Kidney epithelial cell (primary cell): ENCODE measurements at regions not wholly inside any gene's neighbourhood (a gene's known extent, or its start where the extent isn't known, plus 50 kb on each side); places are given as distances from the start of the nearest gene placed in this dataset.

Experiments
- DNase-seq: peaks from one replicate; pipeline ENCODE4 v3.0.0-alpha.2; 2010; ENCODE audit warnings: low read depth
- H3K27me3 ChIP-seq: 2 replicates; pipeline ENCODE4 v1.6.0; 2011; ENCODE audit warnings: low read length; ENCODE audit not compliant: control insufficient read depth, insufficient read depth
- H3K36me3 ChIP-seq: 2 replicates; pipeline ENCODE4 v1.5.1; 2011; ENCODE audit warnings: low read length; ENCODE audit not compliant: control insufficient read depth, insufficient read depth
- H3K4me3 ChIP-seq: 2 replicates; pipeline ENCODE4 v1.5.1; 2011; ENCODE audit warnings: low read depth, mild to moderate bottlenecking, control low read depth, low read length
- CTCF ChIP-seq: IDR thresholded peaks from 2 replicates; pipeline ENCODE4 v1.5.1; 2011; ENCODE audit warnings: mild to moderate bottlenecking, moderate library complexity, low read length, control low read depth, inconsistent platforms; ENCODE audit not compliant: insufficient read depth, poor library complexity, severe bottlenecking

DNA sequence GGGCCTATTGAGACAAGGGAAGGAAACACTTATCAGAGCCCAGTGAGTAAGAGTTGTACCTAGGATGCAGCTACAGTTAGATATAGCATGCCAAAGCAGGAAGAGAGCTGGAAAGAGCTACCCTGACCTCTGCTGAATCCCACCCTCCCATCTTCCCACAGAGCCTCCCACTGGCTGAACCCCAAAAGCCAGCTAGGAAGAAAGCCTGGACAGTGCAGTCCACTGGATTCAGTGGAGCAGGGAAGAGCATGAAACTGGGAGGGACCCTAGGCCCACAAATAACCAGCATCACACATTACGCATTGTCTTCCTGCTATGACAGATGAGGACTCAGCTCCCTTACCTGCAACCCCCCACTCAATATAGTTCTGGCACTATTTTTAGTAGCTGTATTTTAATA is 81.5 kb upstream of the AKAP13 start:
- DNase-seq: no peak
- H3K36me3 ChIP-seq: no peaks in the 10 kb centered on the region

DNA sequence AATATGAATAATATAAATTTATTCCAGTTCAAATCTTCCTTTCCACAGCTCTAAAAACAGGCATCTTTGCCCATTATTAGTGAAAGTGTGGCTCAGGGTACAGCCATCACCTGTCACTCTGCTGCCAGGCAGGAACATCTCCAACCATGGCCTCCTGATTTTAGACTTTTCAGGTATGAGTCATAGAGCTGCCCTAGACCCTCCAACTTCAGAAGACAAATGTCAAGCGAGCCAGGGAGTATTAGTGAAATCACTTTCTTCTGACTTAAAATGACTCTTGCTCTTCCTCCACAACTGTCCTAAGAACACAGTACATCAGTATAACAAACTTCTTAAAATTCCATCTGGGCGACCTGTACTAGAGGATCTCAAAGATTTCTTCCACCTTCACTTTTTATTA is 78.1 kb upstream of the AKAP13 start:
- no peak for TF ChIP-seq CTCF

More for the DNA sequence above, 81.5 kb upstream of the AKAP13 start:
- H3K27me3 ChIP-seq: no peaks in the 10 kb centered on the region
- TF ChIP-seq CTCF: no peak
- H3K4me3 ChIP-seq: no peak overlapping the region

GRCh38 chr15:85305050-85305449 is 75.4 kb upstream of the AKAP13 start:
- TF ChIP-seq CTCF: no peak
- no peaks in the 10 kb centered on the region for H3K27me3 ChIP-seq
- H3K36me3 ChIP-seq: no peaks in the 10 kb centered on the region
- no peak for DNase-seq
- H3K4me3 ChIP-seq: no peak overlapping the region

More for the DNA sequence above, 78.1 kb upstream of the AKAP13 start:
- Histone ChIP-seq H3K36me3 (no peaks in the 10 kb centered on the region), H3K27me3 (no peaks in the 10 kb centered on the region), H3K4me3 (no peak overlapping the region)
- no peak for DNase-seq

DNA sequence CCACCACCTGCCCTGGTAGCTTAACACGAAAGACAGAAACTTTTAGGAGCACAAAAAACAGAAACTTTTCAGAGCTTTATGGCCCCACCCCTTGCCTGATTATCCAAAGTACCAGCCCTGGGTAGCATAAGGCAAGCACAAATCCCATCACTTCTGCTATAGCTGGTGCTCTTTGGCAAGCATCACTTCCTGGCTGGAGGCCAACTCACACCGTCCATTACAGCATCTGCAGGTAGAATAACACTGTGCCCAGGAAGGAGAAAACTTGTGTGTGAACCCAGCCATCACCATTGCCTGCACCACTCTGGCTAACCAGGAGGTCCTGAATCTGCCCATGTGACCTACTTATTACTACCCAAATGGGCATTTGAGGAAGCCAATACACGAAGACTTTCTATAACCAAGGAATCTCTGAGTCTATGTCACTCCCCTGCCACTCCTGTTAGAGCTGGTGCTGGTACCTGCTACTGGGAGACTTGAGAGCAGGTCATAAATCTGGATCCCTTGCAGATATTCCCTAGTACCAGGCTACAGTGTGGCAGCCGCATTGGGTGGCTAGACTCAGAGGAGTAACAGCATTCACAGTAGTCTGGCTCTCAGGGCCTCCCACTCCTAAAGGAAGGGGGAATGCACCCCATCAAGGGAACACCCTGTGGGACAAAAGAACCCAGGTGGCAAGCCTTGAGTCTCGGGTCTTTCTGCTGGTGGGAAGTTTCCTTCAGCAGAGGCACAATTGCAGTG is 73.3 kb upstream of the AKAP13 start:
- no peak overlapping the region for H3K4me3 ChIP-seq
- H3K36me3 ChIP-seq: no peaks in the 10 kb centered on the region
- no peaks in the 10 kb centered on the region for H3K27me3 ChIP-seq
- no peak for DNase-seq
- TF ChIP-seq CTCF: no peak

GRCh38 chr15:85307687-85308045 is 72.7 kb upstream of the AKAP13 start:
- Histone ChIP-seq H3K36me3 (no peaks in the 10 kb centered on the region), H3K27me3 (no peaks in the 10 kb centered on the region), H3K4me3 (no peak overlapping the region)
- no peak for TF ChIP-seq CTCF
- no peak for DNase-seq

GRCh38 chr15:85311647-85312046 is 68.8 kb upstream of the AKAP13 start:
- TF ChIP-seq CTCF: no peak
- no peak for DNase-seq

More at GRCh38 chr15:85311647-85312046, 68.8 kb upstream of the AKAP13 start:
- Histone ChIP-seq H3K36me3 (no peaks in the 10 kb centered on the region), H3K27me3 (no peaks in the 10 kb centered on the region), H3K4me3 (no peak overlapping the region)
